Epithelial cell of esophagus (primary cell): ENCODE measurements at regions not wholly inside any gene's neighbourhood (a gene's known extent, or its start where the extent isn't known, plus 50 kb on each side); places are given as distances from the start of the nearest gene placed in this dataset.
A peak's percentile ranks its signal among the peaks of the same experiment; 100 is the strongest.

Experiments used
- DNase-seq: peaks from one replicate; pipeline ENCODE4 v3.0.0; 2010; ENCODE audit warnings: low read depth
- H3K4me3 ChIP-seq: 2 replicates; pipeline ENCODE4 v1.5.1; 2011; ENCODE audit warnings: mild to moderate bottlenecking, low read length, control low read depth
- TF ChIP-seq, protein P1 (sequence below): IDR thresholded peaks from 2 replicates; pipeline ENCODE4 v1.5.1; 2011; ENCODE audit warnings: low read depth, mild to moderate bottlenecking, low read length, control low read depth, inconsistent platforms; ENCODE audit not compliant: insufficient read depth; ENCODE audit errors: missing control alignments

DNA sequence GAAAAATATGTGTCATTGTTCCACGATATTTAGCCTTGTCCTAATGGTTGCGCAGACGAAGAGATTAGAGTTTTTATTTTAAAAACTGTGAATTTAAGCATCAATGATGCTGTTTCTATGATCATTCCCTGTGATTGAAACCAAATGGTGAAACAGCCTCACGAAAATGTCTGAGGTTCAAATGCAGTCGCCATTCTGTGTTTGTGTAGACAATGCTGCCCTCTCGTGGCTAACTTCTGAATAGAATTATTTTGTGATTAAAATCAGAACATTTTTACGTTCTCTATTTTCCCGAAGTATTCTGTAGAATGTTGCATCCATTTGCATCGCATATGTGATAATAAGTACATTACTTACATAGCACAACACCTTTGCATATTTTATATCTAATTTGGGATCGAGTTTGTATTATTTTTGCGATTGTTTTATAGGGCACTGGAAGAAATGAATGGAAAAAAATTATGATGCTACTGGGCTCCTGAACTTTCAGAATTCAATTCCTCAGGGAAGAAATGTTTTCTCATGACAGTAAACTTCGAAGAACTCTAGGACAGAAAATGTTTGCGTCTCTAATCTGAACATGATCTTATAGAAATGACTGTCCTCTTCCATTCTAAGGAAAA is 54.8 kb upstream of the CREB1 start:
- TF ChIP-seq, protein P1, sequence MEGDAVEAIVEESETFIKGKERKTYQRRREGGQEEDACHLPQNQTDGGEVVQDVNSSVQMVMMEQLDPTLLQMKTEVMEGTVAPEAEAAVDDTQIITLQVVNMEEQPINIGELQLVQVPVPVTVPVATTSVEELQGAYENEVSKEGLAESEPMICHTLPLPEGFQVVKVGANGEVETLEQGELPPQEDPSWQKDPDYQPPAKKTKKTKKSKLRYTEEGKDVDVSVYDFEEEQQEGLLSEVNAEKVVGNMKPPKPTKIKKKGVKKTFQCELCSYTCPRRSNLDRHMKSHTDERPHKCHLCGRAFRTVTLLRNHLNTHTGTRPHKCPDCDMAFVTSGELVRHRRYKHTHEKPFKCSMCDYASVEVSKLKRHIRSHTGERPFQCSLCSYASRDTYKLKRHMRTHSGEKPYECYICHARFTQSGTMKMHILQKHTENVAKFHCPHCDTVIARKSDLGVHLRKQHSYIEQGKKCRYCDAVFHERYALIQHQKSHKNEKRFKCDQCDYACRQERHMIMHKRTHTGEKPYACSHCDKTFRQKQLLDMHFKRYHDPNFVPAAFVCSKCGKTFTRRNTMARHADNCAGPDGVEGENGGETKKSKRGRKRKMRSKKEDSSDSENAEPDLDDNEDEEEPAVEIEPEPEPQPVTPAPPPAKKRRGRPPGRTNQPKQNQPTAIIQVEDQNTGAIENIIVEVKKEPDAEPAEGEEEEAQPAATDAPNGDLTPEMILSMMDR: peak; percentile 53
- peak; percentile 70 for DNase-seq
- no peak overlapping the region for H3K4me3 ChIP-seq

DNA sequence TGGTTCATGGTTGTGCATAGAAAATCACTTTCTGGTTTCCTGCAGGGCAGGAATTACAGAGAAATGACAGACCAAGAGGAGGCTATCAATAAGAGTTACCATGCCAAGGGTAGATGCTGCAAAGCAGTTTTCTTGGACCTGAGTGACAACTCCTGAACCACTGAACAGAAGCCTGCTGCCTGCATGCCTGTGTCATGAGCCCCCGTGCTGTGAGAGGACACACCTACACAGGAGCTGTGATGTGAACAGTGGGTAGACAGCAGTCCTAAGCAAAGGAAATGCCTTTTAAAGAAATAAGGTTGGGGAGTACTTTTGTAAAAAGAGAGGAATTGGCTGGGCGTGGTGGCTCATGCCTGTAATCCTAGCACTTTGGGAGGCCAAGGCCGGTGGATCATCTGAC is 54.2 kb upstream of the CREB1 start:
- TF ChIP-seq, protein P1: no peak
- no peak overlapping the region for H3K4me3 ChIP-seq
- DNase-seq: peak; percentile 59

DNA sequence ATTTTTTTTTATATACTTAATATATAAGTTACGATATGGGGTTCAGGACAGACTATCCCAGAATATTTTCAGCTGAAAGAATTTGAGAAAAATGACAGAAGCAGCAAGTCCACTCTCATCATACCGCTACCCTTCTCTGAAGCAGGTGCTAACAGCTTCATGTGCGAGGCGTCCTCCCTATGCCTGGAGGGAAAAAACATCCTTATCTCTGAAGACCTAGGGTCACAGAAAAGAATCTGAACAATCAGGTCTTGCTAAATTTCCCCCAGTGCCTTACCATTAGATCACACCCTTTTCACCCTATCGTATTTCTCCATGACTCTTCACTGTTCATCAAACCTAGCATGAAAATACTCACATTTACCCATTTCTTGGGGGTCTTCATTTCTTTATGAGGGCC is 51.9 kb upstream of the CREB1 start:
- H3K4me3 ChIP-seq: no peak overlapping the region
- no peak for DNase-seq
- TF ChIP-seq, protein P1: no peak

DNA sequence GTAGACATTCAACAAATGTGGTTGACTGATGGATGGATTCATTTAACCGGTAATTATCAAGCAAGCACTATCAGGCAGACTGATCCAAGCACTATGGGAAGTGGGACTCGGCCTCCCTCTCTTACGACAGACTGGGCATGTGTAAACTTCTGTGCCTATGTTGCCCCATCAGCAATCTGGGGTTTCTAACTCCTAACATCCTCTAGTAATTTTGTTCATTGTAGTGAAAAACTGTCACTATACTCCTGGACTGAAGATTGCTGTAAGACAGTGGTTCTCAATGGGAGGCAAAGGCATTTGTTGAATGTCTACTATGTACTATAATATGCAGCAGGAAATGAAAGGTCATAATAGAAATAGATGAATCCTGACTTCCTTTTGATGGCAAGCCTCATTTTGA is 51.2 kb upstream of the CREB1 start:
- H3K4me3 ChIP-seq: no peak overlapping the region
- DNase-seq: no peak
- TF ChIP-seq, protein P1: no peak

DNA sequence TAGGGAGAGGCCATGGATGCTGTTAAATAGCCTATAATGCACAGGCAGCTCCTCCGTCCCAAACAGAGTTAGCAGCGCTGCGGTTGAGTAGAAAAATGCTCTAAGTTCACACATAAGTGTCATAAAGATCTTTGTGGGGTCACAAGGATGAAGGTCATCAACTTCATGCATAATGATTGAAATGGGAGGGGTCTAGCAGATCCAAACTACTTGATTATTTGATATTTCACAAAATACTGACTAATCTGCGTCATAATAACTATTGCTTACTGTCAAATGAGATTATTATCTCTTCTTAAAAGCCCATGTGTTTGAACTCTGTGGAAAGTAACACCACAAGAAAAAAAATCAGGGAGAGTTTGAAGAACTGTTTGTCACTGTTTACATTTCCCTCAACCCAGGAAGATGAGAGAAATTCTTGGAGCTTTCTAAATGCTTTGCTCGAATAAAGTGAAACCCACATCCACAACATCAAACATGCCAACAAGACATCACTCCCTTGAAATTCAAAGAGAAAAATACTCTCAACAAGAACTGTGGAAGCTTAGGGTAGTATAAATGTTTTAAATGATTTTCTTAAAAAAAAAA is 50.5 kb upstream of the CREB1 start:
- no peak for DNase-seq
- H3K4me3 ChIP-seq: no peak overlapping the region
- TF ChIP-seq, protein P1: no peak
